ENCODE measurements at regions not wholly inside any gene's neighbourhood (a gene's known extent, or its start where the extent isn't known, plus 50 kb on each side); places are given as distances from the start of the nearest gene placed in this dataset.

DNA sequence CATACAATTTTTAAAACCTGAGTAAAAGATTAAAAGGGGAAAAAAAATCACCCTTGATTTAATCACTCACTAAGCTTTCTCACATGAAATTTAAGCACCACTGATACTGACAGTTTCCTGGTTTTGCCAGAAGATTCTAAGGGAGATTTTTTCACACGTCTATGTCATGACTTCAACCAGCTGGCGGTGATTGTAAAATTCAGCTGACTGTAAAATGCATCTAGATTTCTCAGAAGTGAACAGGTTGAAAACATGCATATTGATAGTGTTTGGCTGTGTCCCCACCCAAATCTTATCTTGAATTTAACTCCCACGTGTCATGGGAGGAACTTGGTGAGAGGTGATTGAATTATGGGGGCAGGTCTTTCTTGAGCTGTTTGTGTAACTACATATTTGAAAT is 566.8 kb downstream of the PCDH18 start:
- TF ChIP-seq, protein P1, sequence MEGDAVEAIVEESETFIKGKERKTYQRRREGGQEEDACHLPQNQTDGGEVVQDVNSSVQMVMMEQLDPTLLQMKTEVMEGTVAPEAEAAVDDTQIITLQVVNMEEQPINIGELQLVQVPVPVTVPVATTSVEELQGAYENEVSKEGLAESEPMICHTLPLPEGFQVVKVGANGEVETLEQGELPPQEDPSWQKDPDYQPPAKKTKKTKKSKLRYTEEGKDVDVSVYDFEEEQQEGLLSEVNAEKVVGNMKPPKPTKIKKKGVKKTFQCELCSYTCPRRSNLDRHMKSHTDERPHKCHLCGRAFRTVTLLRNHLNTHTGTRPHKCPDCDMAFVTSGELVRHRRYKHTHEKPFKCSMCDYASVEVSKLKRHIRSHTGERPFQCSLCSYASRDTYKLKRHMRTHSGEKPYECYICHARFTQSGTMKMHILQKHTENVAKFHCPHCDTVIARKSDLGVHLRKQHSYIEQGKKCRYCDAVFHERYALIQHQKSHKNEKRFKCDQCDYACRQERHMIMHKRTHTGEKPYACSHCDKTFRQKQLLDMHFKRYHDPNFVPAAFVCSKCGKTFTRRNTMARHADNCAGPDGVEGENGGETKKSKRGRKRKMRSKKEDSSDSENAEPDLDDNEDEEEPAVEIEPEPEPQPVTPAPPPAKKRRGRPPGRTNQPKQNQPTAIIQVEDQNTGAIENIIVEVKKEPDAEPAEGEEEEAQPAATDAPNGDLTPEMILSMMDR (IDR thresholded peaks at IDR 0.05), result no peak
- TF ChIP-seq POLR2AphosphoS5 (IDR thresholded peaks at IDR 0.05; ENCODE audit: insufficient read depth in 1 of 2, low read depth in 1 of 2) (no peak), POLR2A (IDR thresholded peaks at IDR 0.05) (no peak)

Measured in vagina (tissue), 2 donors.